ENCODE measurements at regions not wholly inside any gene's neighbourhood (a gene's known extent, or its start where the extent isn't known, plus 50 kb on each side); places are given as distances from the start of the nearest gene placed in this dataset.

DNA sequence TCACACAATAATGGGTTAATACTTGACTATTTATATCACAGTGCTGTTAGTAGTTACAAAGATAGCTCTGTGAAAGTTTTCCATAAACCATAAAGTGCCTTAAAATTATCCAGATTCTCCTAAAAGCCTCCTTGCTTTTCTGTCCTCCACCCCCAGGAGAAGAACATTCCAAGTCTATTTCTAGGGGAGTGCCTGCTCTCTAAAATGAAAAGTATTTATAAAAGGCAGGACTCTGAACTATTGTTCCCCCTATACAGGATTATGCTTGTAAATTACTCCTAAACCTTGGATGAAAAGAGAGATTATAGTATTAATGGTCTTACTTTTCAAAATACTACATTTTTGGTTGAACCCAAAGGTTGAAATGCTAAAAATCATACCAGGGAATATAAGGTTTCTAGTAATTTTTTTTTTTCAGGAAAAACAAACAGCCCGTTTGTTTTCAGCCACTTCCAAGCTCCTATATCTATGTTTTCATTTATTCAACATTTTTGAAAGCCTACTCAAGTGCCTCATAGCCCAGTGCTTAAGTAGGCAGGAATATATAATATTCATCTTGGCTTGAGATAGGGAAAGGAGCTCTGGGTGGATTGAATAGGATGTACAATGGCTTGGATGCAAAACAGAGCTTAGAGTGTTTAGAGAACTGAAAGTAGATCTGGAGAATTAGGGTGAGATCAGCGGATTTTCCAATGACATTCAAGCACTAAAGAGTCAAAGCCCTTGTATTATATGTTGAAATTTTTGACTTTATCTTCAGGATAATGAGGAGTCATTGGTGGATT, 320.7 kb downstream of the GPR37 start:
- DNase-seq (ENCODE audit: low read depth), result no peak
- H3K4me3 ChIP-seq (ENCODE audit: low read depth, low read length), result no peak overlapping the region
- no peak for TF ChIP-seq CTCF (conservative IDR thresholded peaks at IDR 0.05; ENCODE audit: low read depth, low read length)

- TF ChIP-seq CTCF (conservative IDR thresholded peaks at IDR 0.05; ENCODE audit: low read depth, low read length), result no peak
- DNase-seq (ENCODE audit: low read depth), result no peak
- H3K4me3 ChIP-seq (ENCODE audit: low read depth, low read length), result no peak overlapping the region
These were observed 321.8 kb downstream of the GPR37 start for GRCh38 chr7:124443762-124444161.

DNA sequence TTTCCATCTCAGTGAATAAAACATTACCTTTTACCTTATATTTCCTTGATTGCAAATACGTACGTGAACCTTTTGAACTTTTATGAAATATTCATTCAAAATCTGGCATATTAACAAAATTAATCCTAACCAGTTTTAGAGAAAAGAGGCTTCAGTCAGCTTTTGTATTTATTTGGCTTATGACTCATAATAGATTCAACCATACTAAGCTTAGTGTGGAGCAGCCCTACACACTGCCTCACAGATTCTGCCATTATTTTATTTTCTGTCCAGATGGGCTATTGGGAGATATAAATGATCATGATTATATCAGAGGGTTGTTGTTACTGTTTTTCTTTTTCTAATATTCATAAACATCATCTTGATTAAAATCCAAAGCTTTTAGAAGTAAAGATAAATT, 325.5 kb downstream of the GPR37 start:
- no peak overlapping the region for H3K4me3 ChIP-seq (ENCODE audit: low read depth, low read length)
- TF ChIP-seq CTCF (conservative IDR thresholded peaks at IDR 0.05; ENCODE audit: low read depth, low read length), result no peak
- no peak for DNase-seq (ENCODE audit: low read depth)

DNA sequence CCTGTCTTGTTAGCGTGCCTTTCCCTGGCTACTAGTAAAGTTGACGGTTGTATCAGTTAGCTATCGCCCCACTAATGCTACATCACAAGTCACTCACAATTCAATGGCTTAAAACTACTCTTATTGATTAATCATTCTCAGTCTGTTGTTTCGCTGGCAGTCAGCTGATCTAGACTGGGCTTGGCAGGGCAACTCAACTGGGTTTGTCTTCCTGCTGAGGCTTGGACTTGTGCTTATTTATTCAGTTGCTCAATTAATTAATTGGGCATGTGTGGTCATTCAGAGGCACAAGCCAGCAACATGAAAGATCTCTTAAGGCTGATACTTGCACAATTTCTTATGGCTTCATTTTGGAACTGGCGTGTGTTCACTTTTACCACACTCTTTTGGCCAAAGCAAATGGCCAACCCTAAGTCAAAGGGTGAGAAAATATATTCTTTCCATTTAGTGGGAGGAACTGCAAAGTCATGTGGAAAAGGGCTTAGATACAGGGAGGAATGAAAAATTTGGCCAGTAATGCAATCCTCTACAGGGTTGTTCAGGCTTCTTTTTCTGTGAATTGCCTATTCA, 333.5 kb downstream of the GPR37 start:
- no peak for TF ChIP-seq CTCF (conservative IDR thresholded peaks at IDR 0.05; ENCODE audit: low read depth, low read length)
- DNase-seq (ENCODE audit: low read depth), result no peak

DNA sequence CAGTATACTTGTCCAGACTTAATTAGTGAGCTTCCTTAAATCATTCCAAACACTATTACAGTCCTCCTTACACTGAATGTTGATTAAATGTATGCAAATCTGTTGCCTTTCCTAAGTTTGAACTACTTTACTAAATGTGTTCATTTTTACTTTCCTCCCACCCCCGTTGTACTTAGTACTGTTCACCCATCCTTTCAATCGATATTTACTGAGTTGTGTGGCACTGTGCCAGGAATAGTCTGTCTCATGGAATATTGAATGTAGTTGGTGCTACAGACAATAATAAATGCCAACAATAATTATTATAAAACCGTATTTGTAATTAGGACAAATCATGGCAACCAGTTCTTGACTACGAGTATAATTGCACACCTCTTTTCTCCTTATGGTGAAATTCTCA, 335.7 kb downstream of the GPR37 start:
- no peak for TF ChIP-seq CTCF (conservative IDR thresholded peaks at IDR 0.05; ENCODE audit: low read depth, low read length)
- H3K4me3 ChIP-seq (ENCODE audit: low read depth, low read length), result no peak overlapping the region
- no peak for DNase-seq (ENCODE audit: low read depth)

More for the DNA sequence above, 333.5 kb downstream of the GPR37 start:
- no peak overlapping the region for H3K4me3 ChIP-seq (ENCODE audit: low read depth, low read length)

- no peak for TF ChIP-seq CTCF (conservative IDR thresholded peaks at IDR 0.05; ENCODE audit: low read depth, low read length)
- H3K4me3 ChIP-seq (ENCODE audit: low read depth, low read length), result no peak overlapping the region
- DNase-seq (ENCODE audit: low read depth), result no peak
These were observed 336.8 kb downstream of the GPR37 start for GRCh38 chr7:124428781-124429180.

DNA sequence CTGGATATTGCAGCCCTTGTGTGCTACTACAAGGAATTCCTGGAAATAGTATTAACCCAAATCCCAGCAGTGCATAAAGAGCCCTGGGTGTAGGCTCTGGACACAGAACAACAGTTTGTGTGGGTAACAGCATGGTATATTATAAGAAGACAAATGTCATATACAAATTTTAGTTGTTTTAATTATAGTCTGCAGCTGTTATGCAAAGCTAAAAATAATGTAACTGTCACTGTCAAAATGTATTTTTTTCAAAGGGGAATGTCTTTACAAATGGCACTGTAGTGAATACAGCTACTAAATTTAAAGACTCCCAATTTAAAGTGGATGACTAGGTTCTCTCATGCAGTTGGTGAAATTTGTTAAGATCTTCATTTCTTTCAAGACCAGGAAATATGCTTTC, 339.0 kb downstream of the GPR37 start:
- H3K4me3 ChIP-seq (ENCODE audit: low read depth, low read length), result no peak overlapping the region
- no peak for TF ChIP-seq CTCF (conservative IDR thresholded peaks at IDR 0.05; ENCODE audit: low read depth, low read length)
- DNase-seq (ENCODE audit: low read depth), result no peak
